ENCODE measurements at regions not wholly inside any gene's neighbourhood (a gene's known extent, or its start where the extent isn't known, plus 50 kb on each side); places are given as distances from the start of the nearest gene placed in this dataset.
"Not testable (repeated sequence)": the region's sequence is repeated elsewhere in the genome, so short reads cannot be mapped to it uniquely, and the experiment has no call there.

GRCh38 chr1:116298213-116298579 lies 74.8 kb upstream of the ATP1A1 start:
- DNase-seq (ENCODE audit: low read depth), result not testable (repeated sequence)

GRCh38 chr1:116298746-116299145 lies 74.3 kb upstream of the ATP1A1 start:
- DNase-seq (ENCODE audit: low read depth), result no peak

GRCh38 chr1:116299248-116299647 lies 73.8 kb upstream of the ATP1A1 start:
- no peak for DNase-seq (ENCODE audit: low read depth)

- DNase-seq (ENCODE audit: low read depth), result no peak
Observed at GRCh38 chr1:116302281-116302680, 70.8 kb upstream of the ATP1A1 start.

DNA sequence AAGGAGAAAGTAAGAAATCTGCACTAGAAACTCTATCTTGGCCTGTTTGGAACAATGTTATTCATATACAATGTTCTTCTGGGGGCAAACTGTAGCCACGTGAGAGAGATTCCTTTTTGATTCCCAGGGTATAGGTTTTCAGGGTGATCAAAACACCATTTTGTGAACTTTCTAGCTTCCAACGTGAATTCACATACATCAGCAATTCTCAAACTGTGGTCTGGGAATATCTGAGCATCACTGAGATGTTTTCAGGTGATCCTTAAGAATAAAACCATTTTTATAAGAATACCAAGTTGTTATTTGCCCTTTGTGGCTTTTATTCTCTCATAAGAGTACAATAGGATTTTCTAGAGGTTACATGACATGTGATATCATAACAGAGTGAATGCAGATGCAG lies 66.9 kb upstream of the ATP1A1 start:
- DNase-seq (ENCODE audit: low read depth), result no peak

GRCh38 chr1:116306840-116307442 lies 66.1 kb upstream of the ATP1A1 start:
- DNase-seq (ENCODE audit: low read depth), result no peak

GRCh38 chr1:116308276-116308675 lies 64.8 kb upstream of the ATP1A1 start:
- no peak for DNase-seq (ENCODE audit: low read depth)

DNA sequence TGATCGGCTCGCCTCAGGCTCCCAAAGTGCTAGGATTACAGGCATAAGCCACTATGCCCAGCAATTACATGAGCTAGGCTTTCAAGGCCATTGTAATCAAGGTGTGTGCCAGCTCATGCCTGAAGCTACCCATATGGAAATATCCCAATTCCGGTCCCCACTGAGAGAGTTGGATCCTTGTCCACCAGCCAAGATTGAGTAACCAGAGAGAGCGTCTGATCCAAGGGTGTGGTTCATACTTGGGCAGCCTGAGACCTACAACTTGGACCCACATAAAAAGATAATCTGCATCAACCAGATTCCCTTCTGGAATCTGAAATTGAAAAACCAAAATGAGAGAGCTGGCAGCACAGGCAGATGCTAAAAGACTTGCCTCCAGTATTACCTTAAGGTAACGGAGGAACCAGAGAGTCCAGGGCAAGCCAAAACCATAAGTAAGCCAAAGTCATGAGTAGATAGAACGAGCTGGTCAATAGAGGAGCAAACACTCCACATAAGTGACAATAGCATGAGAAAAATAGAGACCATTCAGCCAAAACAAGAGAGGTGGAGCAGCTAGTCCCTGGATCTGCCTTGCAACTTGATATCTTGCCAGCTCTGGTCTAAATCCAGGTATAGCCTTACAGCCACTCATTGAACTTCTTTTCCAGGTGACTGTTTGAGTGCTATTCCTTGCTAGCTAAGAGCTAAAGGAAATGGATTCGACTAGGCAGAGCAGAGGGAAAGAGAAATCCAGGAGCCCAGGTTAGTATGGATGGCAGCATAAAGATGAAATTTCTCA lies 63.8 kb upstream of the ATP1A1 start:
- DNase-seq (ENCODE audit: low read depth), result no peak

GRCh38 chr1:116310180-116310579 lies 62.9 kb upstream of the ATP1A1 start:
- no peak for DNase-seq (ENCODE audit: low read depth)

- DNase-seq (ENCODE audit: low read depth), result no peak
Observed at GRCh38 chr1:116311193-116311592, 61.9 kb upstream of the ATP1A1 start.

DNA sequence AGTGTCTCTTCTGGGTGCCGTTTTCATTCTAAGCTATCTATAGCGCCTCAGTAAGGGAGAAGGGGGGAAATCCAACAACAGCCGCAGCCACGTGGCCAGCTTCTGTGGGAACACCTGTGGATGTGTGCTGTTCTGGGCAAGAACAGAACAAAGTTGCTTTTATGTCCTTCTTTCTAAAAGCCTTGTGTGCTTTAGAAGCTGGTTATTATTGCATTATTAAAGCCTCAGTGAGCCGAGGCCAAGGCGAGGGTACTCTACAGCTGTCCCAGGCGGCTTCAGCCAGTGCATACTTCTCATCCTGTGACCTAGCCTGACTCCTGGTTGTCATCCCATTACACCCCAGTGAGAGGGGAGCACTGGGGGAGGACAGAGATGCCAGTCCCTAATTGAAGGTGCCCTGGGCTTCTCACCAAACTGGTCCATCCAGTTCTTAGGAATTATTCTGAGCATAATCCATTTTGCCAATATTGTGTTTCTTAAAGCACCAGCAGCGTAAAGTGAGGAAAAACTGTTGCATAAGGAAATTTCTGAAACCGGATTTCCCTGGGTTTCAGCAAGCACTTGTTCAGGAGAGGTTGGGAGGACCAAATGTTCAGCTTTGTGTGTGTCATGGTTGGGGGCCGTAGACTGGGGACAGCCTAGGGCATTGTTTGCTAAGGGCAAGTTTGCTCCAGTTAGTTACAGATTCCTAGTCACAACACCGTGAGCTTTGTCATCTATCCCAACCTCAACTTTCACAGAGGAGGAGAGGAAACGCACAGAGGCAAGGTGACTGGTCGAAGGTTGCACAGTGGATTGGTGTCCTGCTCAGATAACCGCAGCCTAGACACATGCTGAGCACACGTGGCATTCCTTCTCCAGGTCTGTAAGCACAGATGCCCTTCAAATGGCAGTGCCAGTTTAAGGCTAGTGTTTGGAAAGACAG lies 61.0 kb upstream of the ATP1A1 start:
- DNase-seq (ENCODE audit: low read depth), result no peak

GRCh38 chr1:116312681-116313069 lies 60.4 kb upstream of the ATP1A1 start:
- no peak for DNase-seq (ENCODE audit: low read depth)

DNA sequence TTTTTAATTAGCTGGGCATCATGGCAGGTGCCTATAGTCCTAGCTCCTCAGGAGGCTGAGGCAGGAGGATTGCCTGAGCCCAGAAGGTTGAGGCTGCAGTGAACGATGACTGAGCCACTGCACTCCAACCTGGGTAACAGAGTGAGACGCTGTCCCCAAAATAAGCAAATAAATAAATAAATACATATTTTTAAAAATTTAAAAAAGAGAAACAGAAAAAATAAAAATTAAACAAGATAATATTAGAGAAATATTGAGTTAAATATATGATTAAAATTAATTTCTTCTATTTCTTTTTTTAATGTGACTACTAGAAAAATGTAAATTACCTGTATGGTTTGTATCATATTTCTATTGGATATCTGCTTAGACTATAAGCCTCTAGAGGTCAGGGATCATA lies 59.3 kb upstream of the ATP1A1 start:
- DNase-seq (ENCODE audit: low read depth), result no peak

DNA sequence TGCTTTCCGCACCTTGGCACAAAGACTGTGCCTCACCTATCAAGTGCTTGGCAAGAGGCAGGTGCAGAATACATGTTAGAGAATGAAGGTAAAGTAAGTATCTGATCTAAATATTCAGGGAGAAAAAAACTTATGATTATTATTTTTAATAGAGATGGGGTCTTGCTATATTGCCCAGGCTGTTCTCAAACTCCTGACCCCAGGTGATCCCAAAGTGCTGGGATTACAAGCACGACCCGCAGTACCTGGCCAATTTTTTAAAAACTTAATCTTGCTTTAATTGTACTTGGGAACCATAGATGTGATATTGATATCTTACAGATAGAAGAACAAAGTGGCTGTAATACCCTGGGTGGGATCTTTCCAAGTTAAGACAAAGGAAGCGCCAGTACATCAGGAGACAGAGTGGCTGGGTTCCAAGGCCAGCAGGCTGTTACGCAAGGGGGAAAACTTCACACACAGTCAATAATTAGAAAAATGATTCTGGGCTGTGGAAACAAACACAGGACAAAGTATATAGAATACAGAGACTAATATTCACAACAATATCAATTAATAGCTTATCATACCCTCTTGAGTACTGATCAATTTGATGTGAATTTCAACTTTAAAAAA lies 58.6 kb upstream of the ATP1A1 start:
- no peak for DNase-seq (ENCODE audit: low read depth)

GRCh38 chr1:116316373-116316772 lies 56.7 kb upstream of the ATP1A1 start:
- no peak for DNase-seq (ENCODE audit: low read depth)

DNA sequence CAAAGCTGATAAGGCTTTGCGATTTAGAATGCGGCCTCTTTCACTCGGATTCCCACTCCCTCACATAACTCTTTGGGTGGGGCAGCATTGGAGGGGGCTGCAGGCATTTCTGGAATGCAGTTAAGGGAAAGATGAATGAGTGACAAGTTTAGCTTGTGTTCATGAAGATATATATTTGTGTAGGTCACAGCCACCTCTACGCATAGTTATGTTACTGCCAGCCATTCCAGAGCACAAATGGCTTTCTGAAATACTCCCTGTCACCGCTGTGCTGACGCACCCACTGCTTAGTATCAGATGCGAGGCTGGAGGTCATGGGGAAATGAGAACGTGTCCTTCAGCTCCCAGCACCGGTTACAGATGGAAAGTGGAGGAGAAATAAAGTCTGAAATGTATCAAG lies 54.1 kb upstream of the ATP1A1 start:
- DNase-seq (ENCODE audit: low read depth), result no peak

- no peak for DNase-seq (ENCODE audit: low read depth)
Observed at GRCh38 chr1:116320874-116321273, 52.2 kb upstream of the ATP1A1 start.

- DNase-seq (ENCODE audit: low read depth), result no peak
Observed at GRCh38 chr1:116321766-116322175, 51.3 kb upstream of the ATP1A1 start.

GRCh38 chr1:116322752-116323405 lies 50.2 kb upstream of the ATP1A1 start:
- DNase-seq (ENCODE audit: low read depth), result no peak
